Liver (tissue), 8 donors: ENCODE measurements at regions not wholly inside any gene's neighbourhood (a gene's known extent, or its start where the extent isn't known, plus 50 kb on each side); places are given as distances from the start of the nearest gene placed in this dataset.

Experiments
- DNase-seq: peaks from one replicate; pipeline ENCODE4 v3.0.0-alpha.2; 2017; ENCODE audit warnings: low spot score
- H3K27ac ChIP-seq, 2 donors: one replicate each; pipeline ENCODE4 v1.7.0; 2013; ENCODE audit warnings: inconsistent platforms in 2 of 2, low read length in 2 of 2, control low read depth in 1 of 2, low read depth in 1 of 2, mild to moderate bottlenecking in 1 of 2
- H3K27me3 ChIP-seq, 4 donors: one replicate each; pipeline versions ENCODE4 v1.6.1 to v1.7.0; 2013; ENCODE audit warnings: low read length in 3 of 4, inconsistent platforms in 1 of 4, mild to moderate bottlenecking in 1 of 4, moderate library complexity in 1 of 4; ENCODE audit not compliant: control insufficient read depth in 4 of 4, insufficient read depth in 4 of 4
- H3K36me3 ChIP-seq, 4 donors: one replicate each; pipeline versions ENCODE4 v1.6.1 to v1.7.0; 2013; ENCODE audit warnings: low read length in 3 of 4, mild to moderate bottlenecking in 3 of 4, low read depth in 1 of 4, moderate library complexity in 1 of 4; ENCODE audit not compliant: control insufficient read depth in 4 of 4, insufficient read depth in 3 of 4
- H3K4me1 ChIP-seq, 4 donors: one replicate each; pipeline versions ENCODE4 v1.6.1 to v1.7.0; 2013; ENCODE audit warnings: low read length in 3 of 4, mild to moderate bottlenecking in 3 of 4, moderate library complexity in 1 of 4; ENCODE audit not compliant: control insufficient read depth in 4 of 4, insufficient read depth in 4 of 4
- H3K4me3 ChIP-seq, 3 donors: one replicate each; pipeline versions ENCODE4 v1.6.1 to v1.7.0; 2013; ENCODE audit warnings: low read length in 3 of 3, control low read depth in 1 of 3, low read depth in 1 of 3, mild to moderate bottlenecking in 1 of 3
- H3K9ac ChIP-seq, 2 donors: one replicate each; pipeline ENCODE4 v1.7.0; 2013; ENCODE audit warnings: low read length in 2 of 2, mild to moderate bottlenecking in 2 of 2, moderate library complexity in 2 of 2, control low read depth in 1 of 2, low read depth in 1 of 2
- H3K9me3 ChIP-seq, 4 donors: one replicate each; pipeline versions ENCODE4 v1.6.1 to v1.7.0; 2013; ENCODE audit warnings: low read length in 3 of 4; ENCODE audit not compliant: control insufficient read depth in 4 of 4
- EGR1 ChIP-seq, 2 donors: IDR thresholded peaks; 2 replicates each; pipeline ENCODE4 v1.6.1; 2016 to 2018; ENCODE audit warnings: antibody characterized with exemption in 2 of 2, low read depth in 2 of 2
- FOXA1 ChIP-seq: IDR thresholded peaks from 2 replicates; pipeline ENCODE4 v1.6.1; 2016; ENCODE audit warnings: antibody characterized with exemption
- FOXA2 ChIP-seq: IDR thresholded peaks from 2 replicates; pipeline ENCODE4 v1.6.1; 2016; ENCODE audit warnings: antibody characterized with exemption
- HNF4A ChIP-seq, 2 donors: conservative IDR thresholded peaks; 2 replicates each; pipeline ENCODE4 v1.6.1; 2016; ENCODE audit warnings: antibody characterized with exemption in 2 of 2, mild to moderate bottlenecking in 2 of 2
- HNF4G ChIP-seq: IDR thresholded peaks from 2 replicates; pipeline ENCODE4 v1.6.1; 2016; ENCODE audit warnings: antibody characterized with exemption
- JUND ChIP-seq, 2 donors: IDR thresholded peaks; 2 replicates each; pipeline ENCODE4 v1.6.1; 2016; ENCODE audit warnings: antibody characterized with exemption in 2 of 2
- NR2F2 ChIP-seq: IDR thresholded peaks from 2 replicates; pipeline ENCODE4 v1.6.1; 2016; ENCODE audit warnings: antibody characterized with exemption
- RAD21 ChIP-seq, 2 donors: IDR thresholded peaks; 2 replicates each; pipeline ENCODE4 v1.6.1; 2016; ENCODE audit warnings: antibody characterized with exemption in 2 of 2, mild to moderate bottlenecking in 2 of 2
- RXRA ChIP-seq, 2 donors: IDR thresholded peaks; 2 replicates each; pipeline ENCODE4 v1.6.1; 2017 to 2018; ENCODE audit warnings: antibody characterized with exemption in 2 of 2, mild to moderate bottlenecking in 1 of 2
- SP1 ChIP-seq: IDR thresholded peaks from 2 replicates; pipeline ENCODE4 v1.6.1; 2018; ENCODE audit warnings: antibody characterized with exemption, mild to moderate bottlenecking
- TAF1 ChIP-seq: conservative IDR thresholded peaks from 2 replicates; pipeline ENCODE4 v1.6.1; 2016; ENCODE audit warnings: antibody characterized with exemption, mild to moderate bottlenecking
- YY1 ChIP-seq: IDR thresholded peaks from 2 replicates; pipeline ENCODE4 v1.6.1; 2016; ENCODE audit warnings: antibody characterized with exemption, mild to moderate bottlenecking
- ZBTB33 ChIP-seq: IDR thresholded peaks from 2 replicates; pipeline ENCODE4 v1.6.1; 2016; ENCODE audit warnings: antibody characterized with exemption
- WGBS: extraction: QIAGEN DNeasy Blood & Tissue Kit; methylation state at CpG from one replicate; pipeline ENCODE4 v1.1.7; 2013; 5-methylcytosine and 5-hydroxymethylcytosine counted together
- TF ChIP-seq, protein P1 (sequence below): IDR thresholded peaks from 2 replicates; pipeline ENCODE4 v1.6.1; 2016; ENCODE audit warnings: antibody characterized with exemption, mild to moderate bottlenecking
- TF ChIP-seq, protein P2 (sequence below): IDR thresholded peaks from 2 replicates; pipeline ENCODE4 v1.6.1; 2016; ENCODE audit warnings: antibody characterized with exemption
- TF ChIP-seq, protein P3 (sequence below): fragments of 150-350 bp; IDR thresholded peaks from 2 replicates; pipeline ENCODE4 v1.5.1; 2017; ENCODE audit warnings: improper control_type of control experiment, low read depth, low read length; ENCODE audit not compliant: missing input control
- TF ChIP-seq, protein P4 (sequence below): IDR thresholded peaks from 2 replicates; pipeline ENCODE4 v1.6.1; 2016; ENCODE audit warnings: antibody characterized with exemption
- donor health status: healthy.
- donor health status: healthy.
- donor health status: healthy.
- donor health status: healthy.
- donor health status: healthy.

DNA sequence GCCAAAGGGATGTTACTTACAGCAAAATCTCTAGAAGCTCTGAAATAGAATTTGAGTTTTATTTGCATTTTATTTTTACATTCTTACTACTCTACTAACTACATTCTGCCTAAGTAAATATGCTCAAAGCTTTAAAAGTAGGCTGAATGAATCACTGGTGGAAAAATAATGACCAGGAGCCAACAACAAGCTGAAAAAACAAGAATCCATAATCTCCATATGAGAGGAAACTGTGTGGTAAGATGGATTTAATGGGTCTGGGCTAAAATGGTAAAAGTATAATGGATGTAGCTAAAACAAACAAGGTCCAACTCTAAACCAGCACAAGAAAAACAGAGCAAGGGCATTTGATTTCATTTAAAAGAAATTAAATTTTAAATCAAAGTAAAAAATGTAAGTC, 525.8 kb upstream of the FTMT start:
- Histone ChIP-seq H3K36me3 (no peaks in the 10 kb centered on the region), H3K27ac (no peak overlapping the region), H3K27me3 (no peaks in the 10 kb centered on the region), H3K4me3 (no peak overlapping the region), H3K9ac (no peak overlapping the region), H3K9me3 (no peaks in the 10 kb centered on the region), H3K4me1 (no peaks in the 10 kb centered on the region)
- TF ChIP-seq HNF4A (conservative IDR thresholded peaks at IDR 0.05) = no peak
- no peak for TF ChIP-seq FOXA1
- no peak for TF ChIP-seq RXRA (IDR thresholded peaks at IDR 0.05)
- TF ChIP-seq, protein P1, sequence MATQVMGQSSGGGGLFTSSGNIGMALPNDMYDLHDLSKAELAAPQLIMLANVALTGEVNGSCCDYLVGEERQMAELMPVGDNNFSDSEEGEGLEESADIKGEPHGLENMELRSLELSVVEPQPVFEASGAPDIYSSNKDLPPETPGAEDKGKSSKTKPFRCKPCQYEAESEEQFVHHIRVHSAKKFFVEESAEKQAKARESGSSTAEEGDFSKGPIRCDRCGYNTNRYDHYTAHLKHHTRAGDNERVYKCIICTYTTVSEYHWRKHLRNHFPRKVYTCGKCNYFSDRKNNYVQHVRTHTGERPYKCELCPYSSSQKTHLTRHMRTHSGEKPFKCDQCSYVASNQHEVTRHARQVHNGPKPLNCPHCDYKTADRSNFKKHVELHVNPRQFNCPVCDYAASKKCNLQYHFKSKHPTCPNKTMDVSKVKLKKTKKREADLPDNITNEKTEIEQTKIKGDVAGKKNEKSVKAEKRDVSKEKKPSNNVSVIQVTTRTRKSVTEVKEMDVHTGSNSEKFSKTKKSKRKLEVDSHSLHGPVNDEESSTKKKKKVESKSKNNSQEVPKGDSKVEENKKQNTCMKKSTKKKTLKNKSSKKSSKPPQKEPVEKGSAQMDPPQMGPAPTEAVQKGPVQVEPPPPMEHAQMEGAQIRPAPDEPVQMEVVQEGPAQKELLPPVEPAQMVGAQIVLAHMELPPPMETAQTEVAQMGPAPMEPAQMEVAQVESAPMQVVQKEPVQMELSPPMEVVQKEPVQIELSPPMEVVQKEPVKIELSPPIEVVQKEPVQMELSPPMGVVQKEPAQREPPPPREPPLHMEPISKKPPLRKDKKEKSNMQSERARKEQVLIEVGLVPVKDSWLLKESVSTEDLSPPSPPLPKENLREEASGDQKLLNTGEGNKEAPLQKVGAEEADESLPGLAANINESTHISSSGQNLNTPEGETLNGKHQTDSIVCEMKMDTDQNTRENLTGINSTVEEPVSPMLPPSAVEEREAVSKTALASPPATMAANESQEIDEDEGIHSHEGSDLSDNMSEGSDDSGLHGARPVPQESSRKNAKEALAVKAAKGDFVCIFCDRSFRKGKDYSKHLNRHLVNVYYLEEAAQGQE = no peak
- TF ChIP-seq SP1 = no peak
- TF ChIP-seq RAD21 (IDR thresholded peaks at IDR 0.05) = no peak
- TF ChIP-seq TAF1 = no peak
- TF ChIP-seq HNF4G = no peak
- DNase-seq = no peak

GRCh38 chr5:121350181-121350930, 501.3 kb upstream of the FTMT start:
- 38% methylated on average over 4 of the region's 4 CpGs for WGBS
- H3K9me3 ChIP-seq = no peaks in the 10 kb centered on the region
- no peak overlapping the region for H3K27ac ChIP-seq
- no peak overlapping the region for H3K9ac ChIP-seq
- no peak overlapping the region for H3K4me3 ChIP-seq
- TF ChIP-seq NR2F2 (no peak), RAD21 (IDR thresholded peaks at IDR 0.05) (no peak), FOXA1 (no peak), EGR1 (IDR thresholded peaks at IDR 0.05; ENCODE audit: low read depth in 2 of 2) (no peak), HNF4G (no peak), RXRA (IDR thresholded peaks at IDR 0.05) (no peak), ZBTB33 (no peak), YY1 (no peak), FOXA2 (no peak), JUND (IDR thresholded peaks at IDR 0.05) (no peak), HNF4A (conservative IDR thresholded peaks at IDR 0.05) (no peak)
- TF ChIP-seq, protein P2, sequence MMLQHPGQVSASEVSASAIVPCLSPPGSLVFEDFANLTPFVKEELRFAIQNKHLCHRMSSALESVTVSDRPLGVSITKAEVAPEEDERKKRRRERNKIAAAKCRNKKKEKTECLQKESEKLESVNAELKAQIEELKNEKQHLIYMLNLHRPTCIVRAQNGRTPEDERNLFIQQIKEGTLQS = no peak
- TF ChIP-seq, protein P1 = no peak
- TF ChIP-seq, protein P3, sequence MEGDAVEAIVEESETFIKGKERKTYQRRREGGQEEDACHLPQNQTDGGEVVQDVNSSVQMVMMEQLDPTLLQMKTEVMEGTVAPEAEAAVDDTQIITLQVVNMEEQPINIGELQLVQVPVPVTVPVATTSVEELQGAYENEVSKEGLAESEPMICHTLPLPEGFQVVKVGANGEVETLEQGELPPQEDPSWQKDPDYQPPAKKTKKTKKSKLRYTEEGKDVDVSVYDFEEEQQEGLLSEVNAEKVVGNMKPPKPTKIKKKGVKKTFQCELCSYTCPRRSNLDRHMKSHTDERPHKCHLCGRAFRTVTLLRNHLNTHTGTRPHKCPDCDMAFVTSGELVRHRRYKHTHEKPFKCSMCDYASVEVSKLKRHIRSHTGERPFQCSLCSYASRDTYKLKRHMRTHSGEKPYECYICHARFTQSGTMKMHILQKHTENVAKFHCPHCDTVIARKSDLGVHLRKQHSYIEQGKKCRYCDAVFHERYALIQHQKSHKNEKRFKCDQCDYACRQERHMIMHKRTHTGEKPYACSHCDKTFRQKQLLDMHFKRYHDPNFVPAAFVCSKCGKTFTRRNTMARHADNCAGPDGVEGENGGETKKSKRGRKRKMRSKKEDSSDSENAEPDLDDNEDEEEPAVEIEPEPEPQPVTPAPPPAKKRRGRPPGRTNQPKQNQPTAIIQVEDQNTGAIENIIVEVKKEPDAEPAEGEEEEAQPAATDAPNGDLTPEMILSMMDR = no peak
- TF ChIP-seq, protein P4, sequence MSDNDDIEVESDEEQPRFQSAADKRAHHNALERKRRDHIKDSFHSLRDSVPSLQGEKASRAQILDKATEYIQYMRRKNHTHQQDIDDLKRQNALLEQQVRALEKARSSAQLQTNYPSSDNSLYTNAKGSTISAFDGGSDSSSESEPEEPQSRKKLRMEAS = no peak
- no peaks in the 10 kb centered on the region for H3K36me3 ChIP-seq
- H3K4me1 ChIP-seq = no peaks in the 10 kb centered on the region
- no peak for DNase-seq
- H3K27me3 ChIP-seq = no peaks in the 10 kb centered on the region
